ENCODE measurements at regions not wholly inside any gene's neighbourhood (a gene's known extent, or its start where the extent isn't known, plus 50 kb on each side); places are given as distances from the start of the nearest gene placed in this dataset.

- Histone ChIP-seq H3K79me1 (ENCODE audit: insufficient read depth, low read depth, low read length, poor library complexity, severe bottlenecking) (no peaks in the 10 kb centered on the region), H3K79me2 (ENCODE audit: insufficient read depth, low read length) (no peaks in the 10 kb centered on the region), H2AFZ (ENCODE audit: low read length) (no peak overlapping the region), H3K4me2 (ENCODE audit: insufficient read depth, insufficient read length, low read length) (no peak overlapping the region), H3K4me1 (ENCODE audit: insufficient read depth, low read length) (peaks cover 3% of the 10 kb centered on the region; the same call in 1 of the 2 replicates), H2BK20ac (ENCODE audit: low read depth, low read length, poor library complexity, severe bottlenecking) (no peak overlapping the region), H4K8ac (replicated peaks; ENCODE audit: insufficient read length, low read depth, low read length) (no peak overlapping the region), H3K4ac (ENCODE audit: low read depth, low read length) (no peak overlapping the region), H3K18ac (ENCODE audit: insufficient read length, low read depth, low read length) (no peak overlapping the region), H3K23me2 (ENCODE audit: insufficient read length, low read depth, low read length, poor library complexity, severe bottlenecking) (no peaks in the 10 kb centered on the region), H3K27ac (ENCODE audit: insufficient read length, low read depth, low read length) (no peak overlapping the region), H2AK5ac (ENCODE audit: insufficient read length, low read length) (no peak overlapping the region), H2BK120ac (ENCODE audit: low read depth, low read length, poor library complexity, severe bottlenecking) (no peak overlapping the region), H3K23ac (ENCODE audit: insufficient read length, low read depth, low read length) (no peak overlapping the region), H3T11ph (ENCODE audit: low read length) (no peak overlapping the region), H4K20me1 (ENCODE audit: control insufficient read depth, insufficient read depth, insufficient read length) (no peaks in the 10 kb centered on the region), H3K56ac (ENCODE audit: insufficient read length, low read depth, low read length) (no peak overlapping the region), H3K9ac (ENCODE audit: extremely low read depth, insufficient read length, low read length) (no peak overlapping the region), H3K27me3 (ENCODE audit: insufficient read depth, low read length) (no peaks in the 10 kb centered on the region), H4K91ac (ENCODE audit: insufficient read length, low read depth, low read length) (no peak overlapping the region), H3K14ac (ENCODE audit: insufficient read depth, low read length) (no peak overlapping the region; the same call in 1 of the 2 replicates), H2BK12ac (ENCODE audit: insufficient read length, low read depth, low read length) (no peak overlapping the region), H4K5ac (ENCODE audit: insufficient read length, low read depth, low read length) (no peak overlapping the region), H2BK15ac (ENCODE audit: low read depth, low read length) (no peak overlapping the region), H2BK5ac (ENCODE audit: insufficient read length, low read length) (no peak overlapping the region), H3K9me3 (ENCODE audit: control insufficient read depth, low read depth, low read length) (no peaks in the 10 kb centered on the region)
- DNase-seq: no peak
- no peaks in the 10 kb centered on the region for H3K36me3 Mint-ChIP-seq (ENCODE audit: insufficient read depth in 1 of 3, low read depth in 3 of 3)
- peaks cover 3% of the 10 kb centered on the region for H3K27me3 Mint-ChIP-seq (ENCODE audit: low read depth)
- H3K4me1 Mint-ChIP-seq: peaks cover 42% of the 10 kb centered on the region in 2 experiments
- TF ChIP-seq CTCF (conservative IDR thresholded peaks at IDR 0.05): no peak
- no CpG with 5 or more reads among the region's 11 CpGs for WGBS (ENCODE audit: extremely low coverage, insufficient read length, low lambda C conversion rate)
- no peaks in the 10 kb centered on the region for H3K9me3 Mint-ChIP-seq
- no peak overlapping the region for H3K4me3 Mint-ChIP-seq
- no peak overlapping the region for H3K27ac Mint-ChIP-seq
These were observed 225.6 kb upstream of the TLE3 start for GRCh38 chr15:70323111-70323851.
